ENCODE measurements at regions not wholly inside any gene's neighbourhood (a gene's known extent, or its start where the extent isn't known, plus 50 kb on each side); places are given as distances from the start of the nearest gene placed in this dataset.

- TF ChIP-seq, protein P1, sequence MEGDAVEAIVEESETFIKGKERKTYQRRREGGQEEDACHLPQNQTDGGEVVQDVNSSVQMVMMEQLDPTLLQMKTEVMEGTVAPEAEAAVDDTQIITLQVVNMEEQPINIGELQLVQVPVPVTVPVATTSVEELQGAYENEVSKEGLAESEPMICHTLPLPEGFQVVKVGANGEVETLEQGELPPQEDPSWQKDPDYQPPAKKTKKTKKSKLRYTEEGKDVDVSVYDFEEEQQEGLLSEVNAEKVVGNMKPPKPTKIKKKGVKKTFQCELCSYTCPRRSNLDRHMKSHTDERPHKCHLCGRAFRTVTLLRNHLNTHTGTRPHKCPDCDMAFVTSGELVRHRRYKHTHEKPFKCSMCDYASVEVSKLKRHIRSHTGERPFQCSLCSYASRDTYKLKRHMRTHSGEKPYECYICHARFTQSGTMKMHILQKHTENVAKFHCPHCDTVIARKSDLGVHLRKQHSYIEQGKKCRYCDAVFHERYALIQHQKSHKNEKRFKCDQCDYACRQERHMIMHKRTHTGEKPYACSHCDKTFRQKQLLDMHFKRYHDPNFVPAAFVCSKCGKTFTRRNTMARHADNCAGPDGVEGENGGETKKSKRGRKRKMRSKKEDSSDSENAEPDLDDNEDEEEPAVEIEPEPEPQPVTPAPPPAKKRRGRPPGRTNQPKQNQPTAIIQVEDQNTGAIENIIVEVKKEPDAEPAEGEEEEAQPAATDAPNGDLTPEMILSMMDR (IDR thresholded peaks at IDR 0.05) = no peak
- TF ChIP-seq POLR2A (IDR thresholded peaks at IDR 0.05) = no peak
These were observed 466.4 kb downstream of the MEIS1 start for GRCh38 chr2:66901344-66901743.

Data from esophagus squamous epithelium (tissue), 4 donors.